ENCODE measurements at regions not wholly inside any gene's neighbourhood (a gene's known extent, or its start where the extent isn't known, plus 50 kb on each side); places are given as distances from the start of the nearest gene placed in this dataset.

DNA sequence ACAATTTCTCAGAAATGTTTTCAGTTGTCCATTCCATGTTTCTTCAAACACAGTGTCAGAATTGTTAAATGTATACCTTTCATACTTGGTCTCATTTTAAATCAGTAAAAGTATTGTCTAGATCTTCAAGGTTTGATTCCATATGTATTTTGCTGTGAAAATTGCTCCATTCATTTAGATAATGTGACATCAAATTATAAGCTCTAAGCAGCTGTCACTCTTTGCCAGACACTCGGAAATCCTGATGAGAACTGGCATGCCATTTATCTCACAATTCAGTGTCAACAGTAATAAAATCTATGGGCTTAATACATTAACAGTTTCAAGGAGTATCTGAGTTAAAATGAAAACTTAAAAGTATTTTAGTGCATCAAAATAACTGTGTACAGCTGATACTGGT lies 1025.3 kb upstream of the EPHA6 start:
- TF ChIP-seq, protein P1, sequence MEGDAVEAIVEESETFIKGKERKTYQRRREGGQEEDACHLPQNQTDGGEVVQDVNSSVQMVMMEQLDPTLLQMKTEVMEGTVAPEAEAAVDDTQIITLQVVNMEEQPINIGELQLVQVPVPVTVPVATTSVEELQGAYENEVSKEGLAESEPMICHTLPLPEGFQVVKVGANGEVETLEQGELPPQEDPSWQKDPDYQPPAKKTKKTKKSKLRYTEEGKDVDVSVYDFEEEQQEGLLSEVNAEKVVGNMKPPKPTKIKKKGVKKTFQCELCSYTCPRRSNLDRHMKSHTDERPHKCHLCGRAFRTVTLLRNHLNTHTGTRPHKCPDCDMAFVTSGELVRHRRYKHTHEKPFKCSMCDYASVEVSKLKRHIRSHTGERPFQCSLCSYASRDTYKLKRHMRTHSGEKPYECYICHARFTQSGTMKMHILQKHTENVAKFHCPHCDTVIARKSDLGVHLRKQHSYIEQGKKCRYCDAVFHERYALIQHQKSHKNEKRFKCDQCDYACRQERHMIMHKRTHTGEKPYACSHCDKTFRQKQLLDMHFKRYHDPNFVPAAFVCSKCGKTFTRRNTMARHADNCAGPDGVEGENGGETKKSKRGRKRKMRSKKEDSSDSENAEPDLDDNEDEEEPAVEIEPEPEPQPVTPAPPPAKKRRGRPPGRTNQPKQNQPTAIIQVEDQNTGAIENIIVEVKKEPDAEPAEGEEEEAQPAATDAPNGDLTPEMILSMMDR (IDR thresholded peaks at IDR 0.05; ENCODE audit: low read depth, low read length) = no peak
- TF ChIP-seq EZH2phosphoT487 (IDR thresholded peaks at IDR 0.05; ENCODE audit: low read depth) = no peak
